ENCODE measurements at regions not wholly inside any gene's neighbourhood (a gene's known extent, or its start where the extent isn't known, plus 50 kb on each side); places are given as distances from the start of the nearest gene placed in this dataset.

GRCh38 chr21:23699402-23699801 lies 1907.9 kb downstream of the MRPL39 start:
- peaks cover 3% of the 10 kb centered on the region for H3K27me3 Mint-ChIP-seq
- H3K4me1 Mint-ChIP-seq (ENCODE audit: low read depth), result no peaks in the 10 kb centered on the region
- H3K9me3 Mint-ChIP-seq, result peaks cover 16% of the 10 kb centered on the region
- H3K36me3 Mint-ChIP-seq (ENCODE audit: low read depth), result no peaks in the 10 kb centered on the region
- no peak overlapping the region for H3K4me3 Mint-ChIP-seq
- H3K27ac Mint-ChIP-seq, result no peak overlapping the region

GRCh38 chr21:23698619-23699018 lies 1908.7 kb downstream of the MRPL39 start:
- Mint-ChIP-seq H3K36me3 (ENCODE audit: low read depth) (no peaks in the 10 kb centered on the region), H3K27me3 (peaks cover 3% of the 10 kb centered on the region), H3K4me3 (no peak overlapping the region), H3K27ac (no peak overlapping the region), H3K9me3 (peaks cover 16% of the 10 kb centered on the region), H3K4me1 (ENCODE audit: low read depth) (no peaks in the 10 kb centered on the region)

GRCh38 chr21:23695443-23695842 lies 1911.8 kb downstream of the MRPL39 start:
- peaks cover 7% of the 10 kb centered on the region for H3K9me3 Mint-ChIP-seq
- H3K4me1 Mint-ChIP-seq (ENCODE audit: low read depth), result no peaks in the 10 kb centered on the region
- no peak overlapping the region for H3K27ac Mint-ChIP-seq
- H3K27me3 Mint-ChIP-seq, result peaks cover 3% of the 10 kb centered on the region
- H3K36me3 Mint-ChIP-seq (ENCODE audit: low read depth), result no peaks in the 10 kb centered on the region
- H3K4me3 Mint-ChIP-seq, result no peak overlapping the region

- no peak overlapping the region for H3K4me3 Mint-ChIP-seq
- peaks cover 3% of the 10 kb centered on the region for H3K27me3 Mint-ChIP-seq
- H3K27ac Mint-ChIP-seq, result no peak overlapping the region
Measured at GRCh38 chr21:23694390-23694789, 1912.9 kb downstream of the MRPL39 start.

GRCh38 chr21:23690316-23690715 lies 1917.0 kb downstream of the MRPL39 start:
- Mint-ChIP-seq H3K4me3 (no peak overlapping the region), H3K27me3 (peaks cover 7% of the 10 kb centered on the region), H3K36me3 (ENCODE audit: low read depth) (no peaks in the 10 kb centered on the region), H3K27ac (no peak overlapping the region), H3K4me1 (ENCODE audit: low read depth) (no peaks in the 10 kb centered on the region), H3K9me3 (peaks cover 4% of the 10 kb centered on the region)

More at GRCh38 chr21:23694390-23694789, 1912.9 kb downstream of the MRPL39 start:
- H3K4me1 Mint-ChIP-seq (ENCODE audit: low read depth), result no peaks in the 10 kb centered on the region
- no peaks in the 10 kb centered on the region for H3K36me3 Mint-ChIP-seq (ENCODE audit: low read depth)
- peaks cover 3% of the 10 kb centered on the region for H3K9me3 Mint-ChIP-seq

- Mint-ChIP-seq H3K4me3 (no peak overlapping the region), H3K36me3 (ENCODE audit: low read depth) (no peaks in the 10 kb centered on the region), H3K9me3 (peaks cover 4% of the 10 kb centered on the region), H3K27ac (no peak overlapping the region), H3K4me1 (ENCODE audit: low read depth) (no peaks in the 10 kb centered on the region), H3K27me3 (peaks cover 3% of the 10 kb centered on the region)
Measured at GRCh38 chr21:23686737-23687523, 1920.4 kb downstream of the MRPL39 start.

GRCh38 chr21:23684431-23684830 lies 1922.8 kb downstream of the MRPL39 start:
- Mint-ChIP-seq H3K9me3 (peaks cover 4% of the 10 kb centered on the region), H3K4me1 (ENCODE audit: low read depth) (no peaks in the 10 kb centered on the region), H3K27me3 (peaks cover 3% of the 10 kb centered on the region), H3K36me3 (ENCODE audit: low read depth) (no peaks in the 10 kb centered on the region), H3K27ac (no peak overlapping the region), H3K4me3 (no peak overlapping the region)

GRCh38 chr21:23664193-23664694 lies 1943.0 kb downstream of the MRPL39 start:
- Mint-ChIP-seq H3K36me3 (ENCODE audit: low read depth) (no peaks in the 10 kb centered on the region), H3K27ac (no peak overlapping the region), H3K4me1 (ENCODE audit: low read depth) (no peaks in the 10 kb centered on the region), H3K27me3 (no peaks in the 10 kb centered on the region), H3K9me3 (no peaks in the 10 kb centered on the region), H3K4me3 (no peak overlapping the region)

- H3K36me3 Mint-ChIP-seq (ENCODE audit: low read depth), result no peaks in the 10 kb centered on the region
- no peak overlapping the region for H3K4me3 Mint-ChIP-seq
- H3K27ac Mint-ChIP-seq, result no peak overlapping the region
- H3K27me3 Mint-ChIP-seq, result no peaks in the 10 kb centered on the region
- no peaks in the 10 kb centered on the region for H3K4me1 Mint-ChIP-seq (ENCODE audit: low read depth)
- no peaks in the 10 kb centered on the region for H3K9me3 Mint-ChIP-seq
Measured at GRCh38 chr21:23660560-23660959, 1946.7 kb downstream of the MRPL39 start.

GRCh38 chr21:23644768-23645167 lies 1962.5 kb downstream of the MRPL39 start:
- H3K27me3 Mint-ChIP-seq, result peaks cover 4% of the 10 kb centered on the region

GRCh38 chr21:23639721-23640120 lies 1967.6 kb downstream of the MRPL39 start:
- Mint-ChIP-seq H3K27me3 (no peaks in the 10 kb centered on the region), H3K27ac (no peak overlapping the region), H3K4me3 (no peak overlapping the region), H3K9me3 (no peaks in the 10 kb centered on the region), H3K36me3 (ENCODE audit: low read depth) (no peaks in the 10 kb centered on the region), H3K4me1 (ENCODE audit: low read depth) (no peaks in the 10 kb centered on the region)

More at GRCh38 chr21:23644768-23645167, 1962.5 kb downstream of the MRPL39 start:
- Mint-ChIP-seq H3K9me3 (no peaks in the 10 kb centered on the region), H3K4me1 (ENCODE audit: low read depth) (no peaks in the 10 kb centered on the region), H3K4me3 (no peak overlapping the region), H3K36me3 (ENCODE audit: low read depth) (no peaks in the 10 kb centered on the region), H3K27ac (no peak overlapping the region)

GRCh38 chr21:23638131-23638695 lies 1969.1 kb downstream of the MRPL39 start:
- H3K36me3 Mint-ChIP-seq (ENCODE audit: low read depth), result no peaks in the 10 kb centered on the region
- H3K4me1 Mint-ChIP-seq (ENCODE audit: low read depth), result no peaks in the 10 kb centered on the region
- H3K27me3 Mint-ChIP-seq, result no peaks in the 10 kb centered on the region
- H3K4me3 Mint-ChIP-seq, result no peak overlapping the region
- no peak overlapping the region for H3K27ac Mint-ChIP-seq
- no peaks in the 10 kb centered on the region for H3K9me3 Mint-ChIP-seq

GRCh38 chr21:23633447-23633940 lies 1973.8 kb downstream of the MRPL39 start:
- no peak overlapping the region for H3K27ac Mint-ChIP-seq
- H3K36me3 Mint-ChIP-seq (ENCODE audit: low read depth), result no peaks in the 10 kb centered on the region
- H3K9me3 Mint-ChIP-seq, result no peaks in the 10 kb centered on the region
- no peak overlapping the region for H3K4me3 Mint-ChIP-seq
- no peaks in the 10 kb centered on the region for H3K27me3 Mint-ChIP-seq
- no peaks in the 10 kb centered on the region for H3K4me1 Mint-ChIP-seq (ENCODE audit: low read depth)

- Mint-ChIP-seq H3K27ac (no peak overlapping the region), H3K36me3 (ENCODE audit: low read depth) (no peaks in the 10 kb centered on the region), H3K27me3 (no peaks in the 10 kb centered on the region), H3K4me3 (no peak overlapping the region), H3K9me3 (no peaks in the 10 kb centered on the region), H3K4me1 (ENCODE audit: low read depth) (no peaks in the 10 kb centered on the region)
Measured at GRCh38 chr21:23624281-23624680, 1983.0 kb downstream of the MRPL39 start.

- H3K27ac Mint-ChIP-seq, result no peak overlapping the region
- H3K36me3 Mint-ChIP-seq (ENCODE audit: low read depth), result no peaks in the 10 kb centered on the region
- peaks cover 3% of the 10 kb centered on the region for H3K9me3 Mint-ChIP-seq
Measured at GRCh38 chr21:23613014-23613413, 1994.3 kb downstream of the MRPL39 start.

More at GRCh38 chr21:23613014-23613413, 1994.3 kb downstream of the MRPL39 start:
- no peaks in the 10 kb centered on the region for H3K27me3 Mint-ChIP-seq
- no peaks in the 10 kb centered on the region for H3K4me1 Mint-ChIP-seq (ENCODE audit: low read depth)
- H3K4me3 Mint-ChIP-seq, result no peak overlapping the region

Measured in stimulated activated naive CD8-positive, alpha-beta T cell treated with anti-CD3 and anti-CD28 coated beads, Interleukin-15, Interleukin-2, amounts not matched to agents 100 ng/mL and 50 ng/mL, for 24 hours (primary cell).